Skin of body (tissue), 1 donor: ENCODE measurements at regions not wholly inside any gene's neighbourhood (a gene's known extent, or its start where the extent isn't known, plus 50 kb on each side); places are given as distances from the start of the nearest gene placed in this dataset.

ENCODE experiments used
- DNase-seq: peaks from one replicate; lab custom pipeline; 2025; lab: John Stamatoyannopoulos, UW

DNA sequence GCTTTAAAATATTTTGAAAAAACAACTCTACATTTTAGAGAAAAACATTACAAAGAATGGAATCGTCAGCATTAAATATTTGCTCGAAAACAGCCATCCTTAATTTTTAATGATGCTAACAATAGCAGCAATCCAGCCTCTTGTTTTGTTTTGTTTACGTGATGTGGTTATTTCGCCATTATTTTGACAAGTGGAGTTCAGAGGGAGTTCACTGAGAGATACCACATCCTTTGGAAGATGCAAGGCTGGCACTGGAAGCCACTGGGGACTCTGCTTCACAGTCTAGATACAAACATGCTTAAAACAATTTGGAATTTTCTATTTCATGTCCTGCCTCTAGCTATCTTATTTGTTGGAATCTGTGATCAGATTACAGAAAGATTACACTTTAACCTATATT, 556.3 kb downstream of the PCDH17 start:
- DNase-seq = no peak

DNA sequence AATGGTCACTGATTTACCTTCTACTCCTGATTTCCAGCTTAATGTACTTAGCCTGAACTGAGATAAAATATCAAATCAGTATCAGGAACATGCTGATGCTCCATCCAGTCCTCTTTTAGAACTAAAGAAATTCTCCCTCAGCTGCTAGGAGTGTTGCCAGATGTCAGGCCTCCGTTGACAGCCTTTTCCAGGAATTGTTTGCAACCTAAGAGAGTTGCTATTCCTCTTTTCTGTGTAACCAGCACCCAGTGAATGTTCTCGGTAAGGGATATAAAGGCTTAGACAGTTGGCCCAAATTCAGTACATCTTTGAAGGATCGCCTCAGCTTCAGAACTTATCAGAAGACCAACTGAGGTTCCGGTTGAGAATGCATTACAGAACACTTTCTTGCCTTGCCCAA, 559.0 kb downstream of the PCDH17 start:
- DNase-seq = no peak

DNA sequence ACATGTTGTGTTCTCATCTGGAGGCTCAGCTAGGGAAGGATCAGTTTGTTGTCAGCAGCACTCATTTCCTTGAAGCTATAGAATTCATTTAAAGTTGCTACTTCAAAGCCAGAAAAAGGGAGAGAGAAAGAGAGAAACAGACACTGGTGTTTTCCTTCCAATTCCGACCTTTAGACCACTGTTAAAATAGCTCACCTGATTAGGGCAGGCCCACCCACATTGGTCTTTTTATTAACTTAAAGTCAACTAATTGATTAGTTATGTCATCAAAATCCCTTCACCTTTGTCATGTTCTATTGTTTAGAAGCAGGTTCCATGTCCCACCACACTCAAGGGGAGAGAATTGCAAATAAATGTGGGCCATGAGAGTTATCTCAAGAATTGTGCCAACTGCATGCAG, 560.2 kb downstream of the PCDH17 start:
- no peak for DNase-seq

DNA sequence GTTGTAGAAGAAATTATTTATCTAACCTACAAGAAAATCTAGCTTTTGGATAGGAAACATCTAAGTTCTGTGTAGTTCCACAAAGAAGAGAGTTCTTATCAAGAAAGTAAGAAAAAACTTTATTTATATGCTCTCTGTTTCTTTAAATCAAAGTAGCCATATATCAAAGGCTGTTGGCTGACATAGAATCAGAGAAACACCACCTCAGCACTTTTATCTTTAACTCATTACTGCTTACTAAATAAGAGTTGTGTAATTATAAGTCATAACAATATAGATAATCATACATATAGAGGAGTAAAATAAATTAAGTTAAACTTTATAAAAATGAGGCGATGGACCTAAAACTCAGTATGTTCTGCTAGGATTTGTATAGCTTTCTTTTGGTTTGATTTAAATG, 570.6 kb downstream of the PCDH17 start:
- no peak for DNase-seq

DNA sequence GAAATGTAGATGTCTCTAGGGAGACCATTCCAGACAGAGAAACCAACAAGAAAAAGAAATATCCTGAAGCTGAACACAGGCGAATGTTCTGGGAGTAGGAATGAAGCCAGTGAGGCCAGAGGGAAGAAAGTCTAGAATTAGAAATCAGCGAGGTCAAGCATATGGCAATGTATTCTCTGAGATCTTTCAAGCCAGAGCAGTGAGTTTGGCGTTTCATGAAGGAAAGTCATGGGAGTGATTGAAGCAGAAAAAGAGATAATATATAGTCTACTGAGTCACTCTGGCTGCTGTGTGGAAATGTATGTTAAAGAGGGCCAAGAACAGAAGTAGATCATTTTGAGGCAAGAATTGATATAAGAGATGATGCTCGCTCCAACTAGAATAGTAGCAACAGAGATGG, 576.0 kb downstream of the PCDH17 start:
- DNase-seq = no peak

DNA sequence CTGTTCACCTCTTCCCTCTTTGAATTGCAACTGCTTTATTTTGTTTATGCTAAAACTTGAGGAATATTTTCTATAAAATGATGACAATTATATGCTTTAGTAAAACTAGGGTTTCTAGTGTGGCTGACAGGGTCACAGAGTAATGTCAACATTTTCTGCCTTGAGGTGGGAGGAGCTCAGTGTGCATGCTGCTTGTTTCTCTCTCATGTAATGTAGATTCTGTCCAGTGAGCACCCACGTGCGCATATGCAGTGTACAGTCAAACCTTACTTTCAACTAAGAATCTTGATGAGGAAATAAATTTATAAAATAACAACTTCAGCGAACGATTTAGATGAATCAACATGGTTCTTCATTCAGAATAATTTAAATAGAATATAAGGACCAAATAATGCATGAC, 603.9 kb downstream of the PCDH17 start:
- DNase-seq = no peak

DNA sequence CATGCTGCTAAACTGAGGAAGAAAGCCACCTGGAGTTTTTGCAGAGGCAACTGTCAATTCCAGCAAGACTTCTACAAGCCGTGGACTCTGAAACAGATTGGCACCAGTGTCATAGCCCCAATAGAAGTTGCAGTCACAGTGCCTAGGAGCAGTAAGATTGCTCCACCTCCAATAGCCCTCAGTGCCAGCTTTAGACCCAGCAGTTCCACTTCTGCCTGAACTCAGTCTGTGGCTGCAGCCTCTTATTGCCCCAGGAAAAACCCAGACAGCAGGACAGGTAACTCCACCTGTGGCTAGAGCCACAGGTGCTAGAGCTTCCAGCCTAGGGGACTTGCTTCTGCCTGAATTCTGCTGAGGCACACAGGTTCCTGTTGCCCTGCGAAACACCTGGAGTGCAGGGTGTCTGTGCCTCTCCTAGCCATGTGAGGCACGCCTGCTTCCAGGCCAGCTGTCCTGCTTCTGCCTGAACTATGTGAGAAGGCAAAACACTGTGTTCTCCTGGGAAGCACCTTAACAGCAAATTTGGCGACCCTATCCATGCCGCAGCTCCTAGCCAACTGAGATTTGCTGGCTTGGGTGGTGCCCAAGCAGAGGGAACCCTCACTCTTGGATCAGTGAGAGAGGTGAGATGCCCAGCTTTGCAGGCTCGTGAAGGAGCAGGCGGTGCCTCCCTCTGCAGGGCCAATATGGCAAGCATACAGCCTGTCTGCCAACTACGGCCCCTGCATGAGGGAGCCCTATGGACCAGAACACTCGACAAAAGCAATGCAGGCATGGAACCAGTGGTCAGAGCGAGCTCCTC, 607.6 kb downstream of the PCDH17 start:
- DNase-seq = no peak

DNA sequence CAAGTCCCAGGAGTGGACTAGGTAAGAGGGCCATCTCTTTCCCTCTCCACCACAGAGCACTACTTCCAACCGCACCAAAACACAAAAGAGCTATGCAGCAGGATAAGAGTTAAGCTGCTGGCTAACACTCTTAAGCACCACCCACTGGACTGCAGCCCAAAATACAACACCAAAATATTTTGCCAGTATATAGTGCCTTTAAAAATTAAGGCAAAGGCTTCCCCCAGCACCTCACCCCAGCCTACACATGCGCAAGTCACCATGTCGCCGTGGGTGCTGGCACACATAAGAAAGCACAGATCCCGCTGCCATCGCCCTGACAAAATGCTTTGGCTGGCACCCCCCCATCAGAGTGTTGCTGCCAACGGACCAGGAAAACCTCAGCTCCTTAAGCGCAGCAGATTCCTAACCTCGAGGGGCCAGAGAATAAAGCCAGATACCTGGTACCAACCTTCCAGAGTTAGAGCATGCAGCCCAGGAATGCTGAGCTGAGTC, 608.3 kb downstream of the PCDH17 start:
- no peak for DNase-seq

DNA sequence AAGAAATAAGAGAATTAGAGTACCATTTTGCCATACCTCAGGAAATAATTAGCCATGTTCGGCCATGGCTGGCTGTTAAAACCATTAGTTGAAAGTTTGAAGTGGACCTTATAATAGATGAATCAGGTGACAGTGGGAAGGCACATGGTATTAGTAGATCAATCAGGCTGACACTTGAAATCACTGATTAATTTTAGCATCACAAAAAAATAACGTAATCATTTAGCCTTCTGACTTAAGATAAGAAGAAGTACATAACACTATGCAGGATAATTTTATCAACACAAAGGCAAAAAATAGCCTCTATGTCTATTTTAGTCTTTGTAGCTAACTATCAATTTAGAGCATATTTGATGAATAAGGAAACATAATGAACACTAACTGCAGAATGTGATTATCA, 615.5 kb downstream of the PCDH17 start:
- DNase-seq = no peak

DNA sequence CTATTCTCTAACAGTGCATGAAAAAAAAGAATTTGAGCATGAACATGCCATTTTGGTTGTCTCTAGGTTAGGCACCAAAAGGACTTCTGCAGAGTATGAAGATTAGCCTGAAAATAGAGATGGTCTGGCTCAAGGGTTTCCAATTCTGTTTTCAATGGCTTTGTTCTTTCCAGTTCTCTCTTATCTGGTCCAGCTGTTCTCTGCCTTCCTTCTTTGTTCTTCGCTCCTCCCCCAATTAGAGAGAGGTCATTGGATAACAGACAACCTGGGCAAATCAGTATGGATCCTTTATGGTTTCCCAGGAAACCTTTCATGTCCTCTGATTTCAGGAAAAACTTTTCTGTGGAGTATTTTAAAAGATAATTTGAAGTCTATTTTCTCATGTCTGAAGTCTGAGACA, 623.4 kb downstream of the PCDH17 start:
- no peak for DNase-seq

DNA sequence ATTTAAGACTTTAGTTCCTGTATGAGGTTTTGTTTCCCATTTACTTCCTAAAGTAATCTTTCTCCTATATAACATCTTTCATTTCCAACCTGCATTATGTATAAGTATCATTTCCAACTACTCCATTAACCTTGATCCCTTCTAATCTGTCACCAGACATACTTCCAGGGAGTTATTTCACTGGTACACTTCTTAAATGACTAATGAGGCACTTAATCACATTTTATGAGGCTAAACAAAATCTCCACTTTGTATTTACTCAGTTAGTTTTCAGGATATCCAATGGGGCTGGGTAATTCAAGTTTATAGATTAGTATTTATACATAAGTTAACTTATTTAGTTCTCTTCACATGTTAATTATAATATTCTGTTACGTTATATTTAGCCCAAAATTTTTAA, 634.7 kb downstream of the PCDH17 start:
- DNase-seq = no peak

DNA sequence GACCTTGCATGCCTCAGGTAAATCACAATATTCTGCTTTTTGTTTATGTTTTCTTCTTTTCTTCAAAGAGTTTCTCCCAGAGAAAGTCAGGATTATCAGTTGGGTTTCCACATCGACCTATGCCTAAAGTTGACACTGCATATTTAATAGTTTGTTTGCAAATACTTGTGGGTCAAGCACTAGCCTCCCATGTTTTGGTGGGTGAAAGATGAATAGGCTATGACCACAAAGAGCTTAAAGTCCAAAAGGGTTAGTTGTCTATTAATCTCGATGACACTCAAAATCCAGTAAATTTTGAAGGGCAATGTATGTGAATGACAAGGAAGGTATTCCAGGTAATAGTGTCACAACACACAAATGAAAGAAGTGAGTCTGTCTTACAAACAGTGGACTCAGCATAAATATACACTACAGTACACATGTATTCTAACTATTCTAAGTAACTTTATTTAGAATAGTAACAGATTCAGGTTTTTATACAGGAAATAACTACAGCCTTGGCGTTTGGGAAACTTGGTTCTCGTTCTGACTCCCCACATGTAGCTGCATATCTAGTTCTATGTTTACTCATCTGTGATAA, 667.1 kb downstream of the PCDH17 start:
- no peak for DNase-seq

DNA sequence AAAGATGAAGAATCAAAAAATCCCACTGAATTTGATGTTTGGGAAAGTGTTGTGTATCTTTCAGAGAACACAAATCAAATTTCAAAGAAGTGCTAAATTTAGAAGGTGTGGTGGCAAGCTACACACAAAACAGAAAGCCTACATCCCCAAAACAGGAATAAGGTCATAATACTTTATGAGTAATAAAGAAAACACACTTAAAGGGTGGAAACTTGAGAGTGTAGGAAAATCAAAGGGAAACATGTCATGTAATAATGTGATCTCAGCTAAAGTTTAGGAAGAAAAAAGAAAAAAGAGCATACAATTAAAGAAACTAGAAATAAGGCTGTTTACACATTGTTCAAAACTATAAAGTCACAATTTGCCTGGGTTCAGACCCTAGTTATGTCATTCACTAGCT, 668.7 kb downstream of the PCDH17 start:
- no peak for DNase-seq

DNA sequence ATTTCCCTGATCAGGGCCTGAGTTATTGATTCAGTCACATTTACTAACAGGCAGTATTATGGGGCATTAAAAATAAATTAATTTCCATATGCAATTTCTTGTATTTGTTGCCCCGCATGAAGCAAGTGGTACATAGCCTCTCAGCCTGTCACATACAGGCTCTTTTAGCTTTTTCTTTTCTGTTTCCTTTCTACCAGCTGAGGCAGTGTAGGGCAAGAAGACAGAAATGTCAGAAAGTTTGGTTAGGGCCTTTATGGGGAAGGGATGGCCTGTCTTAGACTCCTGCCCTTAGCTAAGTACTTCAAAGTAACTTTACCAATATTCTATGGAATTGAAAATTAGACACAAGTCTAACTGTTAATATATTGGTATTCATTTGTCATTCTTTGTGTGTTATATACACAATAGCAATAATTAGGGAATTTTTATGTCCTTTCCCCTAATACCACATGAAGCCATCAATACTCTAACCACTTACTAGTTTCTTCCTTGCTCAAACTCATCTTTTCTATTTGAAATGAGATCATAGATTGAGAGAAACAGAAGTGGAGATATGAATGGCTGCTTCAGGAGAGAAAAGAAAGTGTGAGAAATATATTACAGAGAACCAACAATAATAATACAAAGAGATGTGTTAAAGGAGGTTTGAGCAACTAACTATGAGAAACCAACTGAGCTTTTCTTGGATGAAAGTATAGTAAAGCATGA, 669.6 kb downstream of the PCDH17 start:
- DNase-seq = no peak

DNA sequence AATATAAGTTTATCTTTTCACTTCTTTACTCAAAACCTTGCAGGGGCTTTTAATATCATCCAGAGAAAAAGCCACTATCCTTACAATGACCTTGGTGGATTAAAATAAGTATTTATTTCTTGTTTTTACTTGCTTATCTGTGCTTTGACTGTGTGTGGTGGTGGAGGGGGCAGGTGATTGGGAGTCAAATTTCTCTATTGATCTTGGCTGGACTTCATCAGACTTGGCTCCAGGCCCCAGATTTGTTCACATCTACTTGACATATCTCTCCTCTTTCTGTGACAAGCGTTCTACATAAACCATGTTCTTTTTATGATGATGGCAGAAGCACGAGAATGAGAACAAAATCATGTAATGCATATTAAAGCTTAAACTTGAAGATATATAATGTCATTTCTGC, 670.8 kb downstream of the PCDH17 start:
- DNase-seq = no peak

DNA sequence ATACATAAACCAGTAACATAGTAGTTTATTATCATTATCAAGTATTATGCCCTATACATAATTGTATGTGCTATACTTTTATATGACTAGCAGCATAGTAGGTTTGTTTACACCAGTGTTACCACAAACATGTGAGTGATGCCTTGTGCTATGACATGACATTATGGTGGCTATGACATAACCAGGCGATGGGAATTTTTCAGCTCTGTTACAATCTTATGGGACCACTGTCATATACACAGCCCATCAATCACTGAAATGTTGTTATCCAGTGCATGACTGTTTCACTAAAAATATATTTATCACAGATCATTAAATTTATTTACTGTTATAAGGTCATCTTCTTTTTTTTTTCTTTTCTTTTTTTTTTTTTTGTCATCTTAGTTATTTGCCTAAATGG, 674.5 kb downstream of the PCDH17 start:
- DNase-seq = no peak

DNA sequence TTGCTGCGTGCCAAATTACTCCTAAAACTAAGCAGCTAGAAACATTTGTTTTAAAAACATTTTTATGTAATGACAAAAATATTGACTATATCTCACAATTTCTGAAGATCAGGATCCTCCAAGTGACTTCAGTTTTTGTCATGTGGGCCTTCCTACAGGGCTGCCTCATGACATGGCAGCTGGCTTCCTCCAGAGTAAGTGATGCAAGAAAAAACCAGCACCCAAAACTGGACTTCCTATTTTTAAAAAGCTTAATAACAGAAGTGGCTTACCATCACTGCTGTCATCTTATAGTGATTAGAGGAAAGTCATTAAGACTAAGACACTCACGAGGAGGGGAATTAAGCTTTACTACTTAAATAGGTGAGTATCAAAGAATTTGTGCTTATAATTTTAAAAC, 681.7 kb downstream of the PCDH17 start:
- no peak for DNase-seq

DNA sequence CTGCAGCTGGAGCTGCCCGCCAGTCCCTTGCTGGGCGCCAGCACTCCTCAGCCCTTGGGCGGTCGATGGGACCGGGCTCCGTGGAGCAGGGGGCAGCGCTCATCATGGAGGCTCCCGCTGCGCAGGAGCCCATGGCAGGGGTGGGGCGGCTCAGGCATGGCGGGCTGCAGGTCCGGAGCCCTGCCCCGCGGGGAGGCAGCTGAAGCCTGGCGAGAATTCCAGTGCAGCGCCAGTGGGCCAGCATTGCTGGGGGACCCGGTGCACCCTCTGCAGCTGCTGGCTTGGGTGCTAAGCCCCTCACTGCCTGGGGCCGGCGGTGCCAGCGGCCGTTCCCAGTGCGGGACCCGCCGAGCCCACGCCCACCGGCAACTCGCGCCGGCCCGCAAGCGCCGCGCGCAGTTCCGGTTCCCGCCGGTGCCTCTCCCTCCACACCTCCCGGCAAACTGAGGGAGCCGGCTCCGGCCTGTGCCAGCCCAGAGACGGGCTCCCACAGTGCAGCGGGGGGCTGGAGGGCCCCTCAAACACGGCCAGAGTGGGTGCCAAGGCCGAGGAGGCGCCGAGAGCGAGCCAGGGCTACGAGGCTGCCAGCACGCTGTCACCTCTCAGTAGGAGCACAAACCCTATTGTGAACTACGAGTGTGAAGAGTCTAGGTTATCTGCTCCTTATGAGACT, 687.1 kb downstream of the PCDH17 start:
- no peak for DNase-seq

DNA sequence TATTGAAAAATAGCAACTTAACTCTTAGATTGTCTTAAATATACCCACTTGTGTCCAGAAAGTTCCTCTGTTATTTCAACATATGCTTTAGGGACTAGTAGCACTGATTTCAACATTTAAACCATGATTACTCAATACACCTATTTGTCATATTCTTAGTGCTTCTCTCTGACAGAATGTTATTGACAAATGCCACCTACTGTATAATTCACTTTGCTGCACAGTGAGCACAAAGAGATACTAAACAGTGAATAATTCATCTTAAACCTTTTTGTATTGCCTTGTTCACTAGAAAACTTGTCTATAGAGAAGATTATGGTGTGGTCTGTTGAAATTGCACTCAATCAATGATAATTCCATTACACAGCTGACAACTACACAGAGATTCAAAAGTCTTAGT, 692.6 kb downstream of the PCDH17 start:
- no peak for DNase-seq

DNA sequence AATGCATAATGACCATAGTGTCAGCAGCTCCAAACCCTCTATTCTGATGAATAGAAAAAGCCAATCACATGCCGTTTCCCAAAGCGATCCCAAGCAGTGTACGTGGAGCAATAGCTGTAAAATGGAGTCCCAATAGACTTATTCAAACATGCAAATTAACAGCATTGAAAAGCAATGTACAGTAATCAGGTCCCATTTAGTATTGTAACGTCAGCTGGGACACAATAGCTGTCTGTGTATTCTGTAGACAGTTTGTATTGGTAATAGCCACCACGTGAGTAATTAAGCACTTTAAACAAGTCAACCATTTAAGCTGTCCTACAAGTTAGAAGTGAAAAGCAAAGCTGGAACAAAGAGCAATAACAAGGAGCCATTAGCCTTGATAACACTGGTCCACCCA, 698.2 kb downstream of the PCDH17 start:
- DNase-seq = no peak

DNA sequence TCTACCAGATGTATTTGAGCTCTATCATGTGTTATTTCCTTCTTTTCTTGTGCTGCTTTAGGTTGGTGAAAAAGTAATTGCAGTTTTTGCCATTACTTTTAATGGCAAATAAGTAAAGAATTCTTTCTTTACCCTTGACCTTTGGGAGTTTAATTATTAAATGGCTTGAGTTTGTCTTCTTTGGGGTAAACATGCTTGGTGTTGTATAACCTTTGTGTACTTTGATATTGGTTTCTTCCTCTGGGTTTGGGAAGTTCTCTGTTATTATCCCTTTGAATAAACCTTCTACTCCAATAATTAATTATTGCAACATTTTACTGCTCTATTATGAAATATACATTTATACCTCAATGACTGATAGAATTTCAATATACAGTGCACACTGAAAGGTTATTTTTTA, 709.4 kb downstream of the PCDH17 start:
- no peak for DNase-seq

DNA sequence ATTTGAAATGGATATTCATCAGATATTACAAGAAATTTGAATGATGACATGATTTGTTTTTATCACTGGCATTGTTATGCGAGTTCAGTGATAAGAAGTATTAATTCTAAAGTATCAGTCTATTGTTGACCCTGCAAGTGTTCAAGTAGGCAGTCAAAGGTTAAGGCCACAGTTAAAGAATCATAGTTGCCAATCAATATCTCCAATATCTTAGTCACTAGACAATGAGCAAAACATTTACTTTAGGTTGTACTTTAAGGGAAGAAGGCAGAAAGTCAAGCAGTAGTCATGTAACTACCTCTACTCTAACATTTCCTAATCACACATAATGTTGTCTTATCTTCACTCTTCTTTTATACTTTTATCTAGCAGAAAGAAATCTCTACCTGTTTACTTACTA, 709.8 kb downstream of the PCDH17 start:
- DNase-seq = no peak
